ENCODE measurements at regions not wholly inside any gene's neighbourhood (a gene's known extent, or its start where the extent isn't known, plus 50 kb on each side); places are given as distances from the start of the nearest gene placed in this dataset.

DNA sequence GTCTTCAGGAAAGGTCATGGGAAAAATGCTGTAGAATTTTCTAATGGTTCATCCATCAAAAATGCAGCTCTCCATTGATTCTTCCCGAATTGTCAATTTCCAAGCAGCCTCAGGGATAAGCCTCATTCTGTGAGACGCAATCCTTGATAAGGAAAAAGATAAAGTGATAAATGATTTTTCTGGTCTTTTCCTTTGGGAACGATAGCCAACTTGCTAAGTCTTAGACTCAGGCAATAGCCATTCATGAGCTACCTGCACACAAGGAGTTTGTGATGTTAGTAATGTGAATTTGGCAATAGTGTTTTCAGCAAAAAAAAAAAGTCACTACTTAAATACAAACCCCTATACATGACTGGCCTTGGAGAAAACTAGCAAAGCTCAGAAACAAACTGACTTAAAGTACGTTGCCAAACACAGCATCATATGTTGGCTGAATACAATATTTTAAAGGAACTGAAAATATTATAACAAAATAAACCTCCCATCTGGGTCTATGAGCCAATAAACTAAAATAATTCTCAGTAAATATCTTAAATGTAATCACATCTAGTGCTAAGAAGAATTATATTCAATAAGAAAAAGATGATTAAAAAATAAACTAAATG is 75.5 kb downstream of the KLF6 start:
- Histone ChIP-seq H3K27ac (no peak overlapping the region), H3K36me3 (no peaks in the 10 kb centered on the region), H3K4me1 (no peaks in the 10 kb centered on the region), H3K9me3 (peaks cover 0 to 13% (median 6%) of the 10 kb centered on the region in 4 donors), H3K4me3 (no peak overlapping the region), H3K27me3 (no peaks in the 10 kb centered on the region)
- 50 to 67% (median 59%) methylated on average over 4 of the region's 4 CpGs for WGBS, 5 donors
- TF ChIP-seq POLR2AphosphoS5 (IDR thresholded peaks at IDR 0.05) (no peak), EP300 (IDR thresholded peaks at IDR 0.05) (no peak), POLR2A (IDR thresholded peaks at IDR 0.05) (no peak)
- TF ChIP-seq, protein P1, sequence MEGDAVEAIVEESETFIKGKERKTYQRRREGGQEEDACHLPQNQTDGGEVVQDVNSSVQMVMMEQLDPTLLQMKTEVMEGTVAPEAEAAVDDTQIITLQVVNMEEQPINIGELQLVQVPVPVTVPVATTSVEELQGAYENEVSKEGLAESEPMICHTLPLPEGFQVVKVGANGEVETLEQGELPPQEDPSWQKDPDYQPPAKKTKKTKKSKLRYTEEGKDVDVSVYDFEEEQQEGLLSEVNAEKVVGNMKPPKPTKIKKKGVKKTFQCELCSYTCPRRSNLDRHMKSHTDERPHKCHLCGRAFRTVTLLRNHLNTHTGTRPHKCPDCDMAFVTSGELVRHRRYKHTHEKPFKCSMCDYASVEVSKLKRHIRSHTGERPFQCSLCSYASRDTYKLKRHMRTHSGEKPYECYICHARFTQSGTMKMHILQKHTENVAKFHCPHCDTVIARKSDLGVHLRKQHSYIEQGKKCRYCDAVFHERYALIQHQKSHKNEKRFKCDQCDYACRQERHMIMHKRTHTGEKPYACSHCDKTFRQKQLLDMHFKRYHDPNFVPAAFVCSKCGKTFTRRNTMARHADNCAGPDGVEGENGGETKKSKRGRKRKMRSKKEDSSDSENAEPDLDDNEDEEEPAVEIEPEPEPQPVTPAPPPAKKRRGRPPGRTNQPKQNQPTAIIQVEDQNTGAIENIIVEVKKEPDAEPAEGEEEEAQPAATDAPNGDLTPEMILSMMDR (IDR thresholded peaks at IDR 0.05), result no peak
- intact Hi-C loops (cut with DNase I; ENCODE audit: low total_unique reads), result no loop called here
- DNase-seq, result peak in 1 of 2 donors; percentile 49

DNA sequence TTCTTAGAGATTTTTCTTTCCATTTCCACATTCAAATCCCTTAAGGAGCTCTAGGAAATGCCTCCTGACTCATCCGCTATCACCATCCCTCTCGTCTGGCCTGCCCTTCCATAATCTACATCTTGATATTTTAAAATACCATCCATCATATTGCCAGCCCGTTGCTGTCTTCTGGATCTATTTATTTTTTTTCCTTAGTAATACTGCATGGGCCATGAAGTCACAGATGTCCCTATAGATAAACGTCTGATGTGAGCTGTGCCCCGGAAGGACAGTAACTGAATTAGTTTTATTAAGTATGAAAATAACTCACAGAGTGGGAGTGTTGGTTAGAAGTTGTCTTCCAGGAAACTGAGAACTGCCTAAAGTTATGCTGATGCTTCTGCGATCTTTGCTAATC is 76.2 kb downstream of the KLF6 start:
- Histone ChIP-seq H3K4me1 (no peaks in the 10 kb centered on the region), H3K27me3 (no peaks in the 10 kb centered on the region), H3K4me3 (no peak overlapping the region), H3K36me3 (no peaks in the 10 kb centered on the region), H3K27ac (no peak overlapping the region), H3K9me3 (peaks cover 0 to 13% (median 6%) of the 10 kb centered on the region in 4 donors)
- WGBS, 5 donors, result 59 to 68% (median 61%) methylated on average over 6 of the region's 6 CpGs
- DNase-seq, result no peak
- TF ChIP-seq EP300 (IDR thresholded peaks at IDR 0.05) (no peak), POLR2A (IDR thresholded peaks at IDR 0.05) (no peak), POLR2AphosphoS5 (IDR thresholded peaks at IDR 0.05) (no peak)
- TF ChIP-seq, protein P1 (IDR thresholded peaks at IDR 0.05), result no peak
- intact Hi-C loops (cut with DNase I; ENCODE audit: low total_unique reads), result no loop called here

DNA sequence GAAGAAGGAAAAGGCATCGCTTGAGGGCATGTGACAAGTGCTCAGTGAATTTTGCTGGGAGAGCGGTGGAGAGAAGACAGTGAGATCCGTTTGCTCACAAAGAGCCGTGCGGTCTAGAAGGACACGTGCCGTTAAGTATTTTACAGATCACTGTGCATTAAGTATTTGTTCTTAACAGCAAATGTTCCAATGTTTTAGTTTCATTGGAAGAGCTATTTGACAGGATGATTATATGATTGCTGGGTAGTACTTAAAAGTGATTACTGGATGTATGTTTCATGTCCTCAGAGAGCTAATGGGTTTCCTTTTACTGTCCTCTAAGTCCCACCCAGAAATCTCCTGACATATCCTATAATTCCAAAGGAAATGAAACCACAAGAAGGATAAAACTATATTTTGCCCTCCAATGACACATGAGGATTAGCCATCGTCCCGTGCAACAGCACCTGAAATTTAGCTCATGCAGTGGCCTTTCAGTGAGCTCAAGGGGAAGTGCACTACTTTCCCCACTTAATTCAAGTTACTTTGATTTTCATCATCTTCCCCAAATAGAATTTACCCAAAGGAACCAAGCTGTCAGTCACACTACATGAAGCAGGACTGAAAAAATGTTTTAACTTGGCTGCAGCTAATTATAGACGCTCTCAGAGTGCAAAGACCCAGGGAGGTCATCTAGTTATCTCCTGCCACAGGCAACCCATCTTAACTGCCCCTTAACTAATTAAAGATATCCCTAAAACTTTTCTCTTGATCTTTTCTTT is 80.3 kb downstream of the KLF6 start:
- H3K27ac ChIP-seq, result no peak overlapping the region
- H3K9me3 ChIP-seq, result no peaks in the 10 kb centered on the region
- WGBS, 5 donors, result 82 to 91% (median 88%) methylated on average over 10 of the region's 10 CpGs
- intact Hi-C loops (cut with DNase I; ENCODE audit: low total_unique reads), result no loop called here
- no peak for TF ChIP-seq POLR2AphosphoS5 (IDR thresholded peaks at IDR 0.05)
- TF ChIP-seq POLR2A (IDR thresholded peaks at IDR 0.05), result no peak
- TF ChIP-seq, protein P1 (IDR thresholded peaks at IDR 0.05), result no peak
- no peak for TF ChIP-seq EP300 (IDR thresholded peaks at IDR 0.05)
- no peaks in the 10 kb centered on the region for H3K4me1 ChIP-seq
- no peak for DNase-seq
- H3K27me3 ChIP-seq, result no peaks in the 10 kb centered on the region
- H3K36me3 ChIP-seq, result no peaks in the 10 kb centered on the region
- H3K4me3 ChIP-seq, result no peak overlapping the region

- H3K36me3 ChIP-seq, result no peaks in the 10 kb centered on the region
- no peaks in the 10 kb centered on the region for H3K4me1 ChIP-seq
- no peak overlapping the region for H3K4me3 ChIP-seq
- no peaks in the 10 kb centered on the region for H3K9me3 ChIP-seq
- H3K27me3 ChIP-seq, result no peaks in the 10 kb centered on the region
- WGBS, 5 donors, result 53 to 79% (median 65%) methylated on average over 1 of the region's 1 CpG
- no peak for DNase-seq
- H3K27ac ChIP-seq, result no peak overlapping the region
- TF ChIP-seq POLR2AphosphoS5 (IDR thresholded peaks at IDR 0.05), result no peak
- TF ChIP-seq POLR2A (IDR thresholded peaks at IDR 0.05), result no peak
- TF ChIP-seq EP300 (IDR thresholded peaks at IDR 0.05), result no peak
- TF ChIP-seq, protein P1 (IDR thresholded peaks at IDR 0.05), result no peak
- intact Hi-C loops (cut with DNase I; ENCODE audit: low total_unique reads), result no loop called here
Measured at GRCh38 chr10:3702569-3702968, 82.4 kb downstream of the KLF6 start.

Data from stomach (tissue), 8 donors.